Loucy (cell line): ENCODE measurements at regions not wholly inside any gene's neighbourhood (a gene's known extent, or its start where the extent isn't known, plus 50 kb on each side); places are given as distances from the start of the nearest gene placed in this dataset.

Source experiments
- EZH2phosphoT487 ChIP-seq: fragments of 200-600 bp; IDR thresholded peaks from 2 replicates; pipeline ENCODE4 v1.6.1; 2018; ENCODE audit warnings: antibody characterized with exemption, mild to moderate bottlenecking, moderate library complexity, borderline replicate concordance
- TF ChIP-seq, protein P1 (sequence below): fragments of 200-600 bp; sonication (generic); conservative IDR thresholded peaks from 2 replicates; pipeline ENCODE4 v1.5.1; 2014; ENCODE audit warnings: mild to moderate bottlenecking, antibody characterized with exemption, low read length

DNA sequence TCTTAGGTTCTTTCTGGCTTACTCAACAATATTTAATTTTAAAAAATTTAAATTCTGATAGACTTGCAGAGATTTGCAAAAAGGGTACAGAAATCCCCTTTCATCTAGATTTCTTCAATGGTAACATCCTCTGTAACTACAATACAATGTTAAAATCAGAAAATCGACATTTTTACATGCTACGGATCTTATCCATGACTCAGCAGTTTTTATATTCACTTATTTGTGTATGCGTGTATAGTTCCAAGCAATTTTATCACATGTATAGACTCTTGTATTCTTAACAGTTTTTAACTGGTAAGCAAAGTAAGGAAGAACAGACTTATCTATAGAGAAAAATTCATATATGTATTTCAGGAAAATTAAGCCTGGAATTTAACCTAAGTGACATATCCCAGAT, 256.1 kb upstream of the MEX3C start:
- TF ChIP-seq, protein P1, sequence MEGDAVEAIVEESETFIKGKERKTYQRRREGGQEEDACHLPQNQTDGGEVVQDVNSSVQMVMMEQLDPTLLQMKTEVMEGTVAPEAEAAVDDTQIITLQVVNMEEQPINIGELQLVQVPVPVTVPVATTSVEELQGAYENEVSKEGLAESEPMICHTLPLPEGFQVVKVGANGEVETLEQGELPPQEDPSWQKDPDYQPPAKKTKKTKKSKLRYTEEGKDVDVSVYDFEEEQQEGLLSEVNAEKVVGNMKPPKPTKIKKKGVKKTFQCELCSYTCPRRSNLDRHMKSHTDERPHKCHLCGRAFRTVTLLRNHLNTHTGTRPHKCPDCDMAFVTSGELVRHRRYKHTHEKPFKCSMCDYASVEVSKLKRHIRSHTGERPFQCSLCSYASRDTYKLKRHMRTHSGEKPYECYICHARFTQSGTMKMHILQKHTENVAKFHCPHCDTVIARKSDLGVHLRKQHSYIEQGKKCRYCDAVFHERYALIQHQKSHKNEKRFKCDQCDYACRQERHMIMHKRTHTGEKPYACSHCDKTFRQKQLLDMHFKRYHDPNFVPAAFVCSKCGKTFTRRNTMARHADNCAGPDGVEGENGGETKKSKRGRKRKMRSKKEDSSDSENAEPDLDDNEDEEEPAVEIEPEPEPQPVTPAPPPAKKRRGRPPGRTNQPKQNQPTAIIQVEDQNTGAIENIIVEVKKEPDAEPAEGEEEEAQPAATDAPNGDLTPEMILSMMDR: no peak
- no peak for TF ChIP-seq EZH2phosphoT487
